PC-9 (cell line): ENCODE measurements at regions not wholly inside any gene's neighbourhood (a gene's known extent, or its start where the extent isn't known, plus 50 kb on each side); places are given as distances from the start of the nearest gene placed in this dataset.

Source experiments
- EZH2 ChIP-seq: fragments of 200-600 bp; sonication (generic); IDR thresholded peaks from 2 replicates; pipeline ENCODE4 v1.8.0; 2017; ENCODE audit warnings: antibody characterized with exemption, low read depth
- TF ChIP-seq, protein P1 (sequence below): fragments of 200-600 bp; sonication (generic); conservative IDR thresholded peaks from 2 replicates; pipeline ENCODE4 v1.6.1; 2017; ENCODE audit warnings: mixed run types, antibody characterized with exemption, mild to moderate bottlenecking, moderate library complexity

DNA sequence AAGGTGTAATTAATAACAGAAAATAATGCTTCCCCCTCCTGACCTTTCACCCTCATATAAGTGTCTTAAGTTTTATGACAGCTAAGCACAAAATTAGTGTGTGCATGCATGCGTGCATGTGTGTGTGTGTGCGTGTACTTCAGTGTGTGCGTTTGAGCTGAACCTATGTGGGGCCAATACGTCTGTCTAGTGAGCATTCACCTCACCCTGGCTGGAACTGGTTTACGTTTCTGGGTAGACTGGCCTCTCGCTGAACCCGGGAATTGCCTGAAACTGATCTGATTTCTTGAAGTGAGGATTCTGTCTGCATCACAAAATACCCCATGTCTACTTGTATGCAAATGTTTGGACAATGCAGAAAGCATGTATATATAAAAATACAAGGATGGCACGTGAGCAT lies 68.2 kb upstream of the TBX3 start:
- TF ChIP-seq, protein P1, sequence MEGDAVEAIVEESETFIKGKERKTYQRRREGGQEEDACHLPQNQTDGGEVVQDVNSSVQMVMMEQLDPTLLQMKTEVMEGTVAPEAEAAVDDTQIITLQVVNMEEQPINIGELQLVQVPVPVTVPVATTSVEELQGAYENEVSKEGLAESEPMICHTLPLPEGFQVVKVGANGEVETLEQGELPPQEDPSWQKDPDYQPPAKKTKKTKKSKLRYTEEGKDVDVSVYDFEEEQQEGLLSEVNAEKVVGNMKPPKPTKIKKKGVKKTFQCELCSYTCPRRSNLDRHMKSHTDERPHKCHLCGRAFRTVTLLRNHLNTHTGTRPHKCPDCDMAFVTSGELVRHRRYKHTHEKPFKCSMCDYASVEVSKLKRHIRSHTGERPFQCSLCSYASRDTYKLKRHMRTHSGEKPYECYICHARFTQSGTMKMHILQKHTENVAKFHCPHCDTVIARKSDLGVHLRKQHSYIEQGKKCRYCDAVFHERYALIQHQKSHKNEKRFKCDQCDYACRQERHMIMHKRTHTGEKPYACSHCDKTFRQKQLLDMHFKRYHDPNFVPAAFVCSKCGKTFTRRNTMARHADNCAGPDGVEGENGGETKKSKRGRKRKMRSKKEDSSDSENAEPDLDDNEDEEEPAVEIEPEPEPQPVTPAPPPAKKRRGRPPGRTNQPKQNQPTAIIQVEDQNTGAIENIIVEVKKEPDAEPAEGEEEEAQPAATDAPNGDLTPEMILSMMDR: no peak
- TF ChIP-seq EZH2: no peak
